NOMO-1 treated with DMSO at 0.1 percent for 48 hours (cell line): ENCODE measurements at regions not wholly inside any gene's neighbourhood (a gene's known extent, or its start where the extent isn't known, plus 50 kb on each side); places are given as distances from the start of the nearest gene placed in this dataset.

ENCODE experiments used
- DNase-seq: peaks from one replicate; lab custom pipeline; 2025; ENCODE audit not compliant: unreplicated experiment; lab: John Stamatoyannopoulos, UW

DNA sequence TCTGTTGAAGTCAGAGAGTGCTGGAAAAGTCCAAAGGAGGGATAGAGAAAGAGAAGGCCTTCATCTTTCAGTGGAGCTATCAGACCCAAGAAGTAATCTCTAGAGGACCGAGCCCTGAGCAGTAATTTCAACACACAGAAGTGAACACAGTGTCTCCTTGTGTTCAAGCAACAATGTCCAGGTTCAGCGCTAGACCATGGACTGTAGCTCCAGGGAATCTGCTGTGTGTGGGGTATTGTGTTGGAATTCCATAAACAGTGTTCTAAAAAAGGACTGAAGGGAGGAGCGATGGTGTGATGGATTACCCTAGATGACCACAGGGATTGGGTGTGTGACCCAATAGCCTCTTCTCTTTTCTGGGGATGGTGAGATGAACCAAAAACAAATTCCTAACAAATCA, 165.9 kb downstream of the BLID start:
- no peak for DNase-seq

DNA sequence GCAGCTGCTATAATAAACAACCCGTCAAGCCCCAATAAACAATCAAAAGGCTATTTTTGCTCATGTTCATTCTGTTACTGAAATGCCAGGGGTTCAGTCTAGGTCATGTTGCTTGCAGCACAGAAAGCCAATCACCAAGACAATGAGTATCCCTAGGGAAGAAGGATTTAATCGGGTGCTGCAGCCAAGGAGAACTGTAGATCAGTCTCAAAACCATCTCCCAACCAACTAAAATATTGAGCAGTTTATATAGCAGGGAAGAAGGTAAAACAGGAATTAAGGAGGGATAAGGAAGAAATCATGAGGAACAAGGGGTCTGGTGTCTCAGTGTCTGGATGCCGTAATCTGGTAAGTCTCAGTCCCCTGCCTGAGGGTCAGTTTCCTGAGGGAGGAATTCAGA, 169.5 kb downstream of the BLID start:
- DNase-seq, result no peak

DNA sequence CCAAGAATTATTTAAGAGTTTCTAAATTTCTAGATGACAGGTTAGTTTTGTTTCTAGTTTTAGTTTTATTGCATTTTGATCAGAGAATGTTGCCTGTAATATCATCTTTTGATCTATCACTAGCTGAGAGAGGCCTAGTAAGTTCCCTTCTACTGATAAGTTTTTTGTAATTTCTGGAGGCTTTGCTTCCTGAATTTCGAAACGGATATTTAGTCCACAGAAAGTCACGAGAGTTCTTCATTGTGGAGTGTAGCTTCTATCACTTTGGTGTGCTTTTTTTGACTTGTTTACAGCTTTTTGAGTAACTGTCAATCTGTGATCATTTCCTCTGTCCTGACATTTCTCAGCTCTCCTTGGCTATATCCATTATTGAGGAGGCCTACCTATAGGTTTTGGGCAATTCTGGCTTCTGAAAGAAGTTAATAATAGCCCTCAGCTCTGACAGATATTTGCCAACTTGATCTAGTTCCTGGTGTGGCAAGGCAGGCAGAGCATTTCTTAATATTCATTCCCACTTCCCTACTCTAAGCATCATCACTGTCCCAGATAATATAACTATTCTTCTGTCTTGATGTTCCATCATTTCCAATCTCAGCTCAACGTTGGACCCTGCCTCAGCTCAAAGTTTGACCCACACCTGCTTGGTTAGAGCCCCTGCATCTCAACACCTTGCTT, 171.3 kb downstream of the BLID start:
- DNase-seq, result peak; percentile 61

DNA sequence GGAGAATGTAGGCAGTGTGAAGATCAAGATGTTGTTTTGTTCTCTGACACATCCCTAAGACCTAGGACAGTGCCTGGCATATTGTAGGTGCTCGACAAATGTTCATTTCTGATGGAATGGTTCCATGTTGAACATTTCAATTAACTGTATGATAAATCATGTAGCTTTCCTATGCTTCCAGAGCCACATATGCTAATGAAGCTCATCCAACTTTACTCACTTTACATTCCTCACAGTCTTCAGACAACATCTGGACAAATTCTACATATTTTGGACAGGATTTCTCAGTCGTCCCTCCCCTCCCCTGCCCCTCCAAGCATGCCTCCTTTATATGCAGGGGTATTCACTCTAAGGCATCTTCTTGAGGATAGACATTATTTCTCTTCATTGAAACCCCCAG, 177.9 kb downstream of the BLID start:
- DNase-seq, result no peak

DNA sequence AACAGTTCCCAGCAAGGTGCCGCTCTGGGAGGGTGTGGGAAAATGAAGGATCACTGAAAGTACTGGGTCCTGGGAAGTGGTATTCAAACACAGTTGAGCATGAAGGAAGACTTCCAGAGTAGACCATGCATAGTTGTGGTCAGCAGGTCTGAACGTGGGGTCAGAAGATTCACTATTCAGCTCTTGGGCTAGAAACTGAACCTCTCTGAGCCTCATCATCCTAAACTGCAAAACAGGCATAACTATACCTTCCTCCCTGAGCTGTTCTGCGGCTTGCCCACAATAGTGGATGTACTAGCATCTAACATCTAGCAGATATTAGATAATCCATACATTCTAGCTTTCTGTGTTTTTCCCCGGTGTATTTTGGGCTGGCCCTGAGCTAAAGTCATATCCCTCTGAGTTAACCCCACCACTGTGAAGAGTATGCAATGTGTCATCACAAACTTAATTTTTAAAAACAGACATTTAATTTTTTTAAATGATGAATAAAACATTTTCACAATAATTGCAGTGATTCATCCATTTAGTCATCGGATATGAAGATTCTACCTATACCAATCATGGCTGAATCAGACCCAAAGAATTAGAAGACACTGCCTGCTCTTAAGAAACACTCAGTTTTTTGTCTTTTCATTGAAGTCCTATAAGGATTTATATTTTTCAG, 179.1 kb downstream of the BLID start:
- DNase-seq, result no peak

DNA sequence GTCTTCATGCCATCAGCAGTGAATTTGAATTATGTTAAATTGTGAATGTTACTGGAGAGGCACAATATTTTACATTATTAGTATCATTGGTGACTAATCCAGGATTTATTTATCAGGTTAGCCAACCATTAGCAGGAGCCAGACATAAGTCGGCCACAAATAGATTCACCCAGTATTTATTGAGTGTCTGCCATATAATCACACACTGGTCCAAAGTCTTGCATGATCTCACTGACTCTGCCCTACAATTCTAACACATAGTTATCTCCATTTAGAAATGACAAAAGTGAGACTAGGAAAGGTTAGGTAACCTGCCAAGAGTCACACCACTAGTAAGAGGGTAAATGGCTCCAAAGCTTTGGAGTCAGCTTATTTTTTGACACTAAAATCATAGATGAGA, 179.6 kb downstream of the BLID start:
- DNase-seq, result no peak

DNA sequence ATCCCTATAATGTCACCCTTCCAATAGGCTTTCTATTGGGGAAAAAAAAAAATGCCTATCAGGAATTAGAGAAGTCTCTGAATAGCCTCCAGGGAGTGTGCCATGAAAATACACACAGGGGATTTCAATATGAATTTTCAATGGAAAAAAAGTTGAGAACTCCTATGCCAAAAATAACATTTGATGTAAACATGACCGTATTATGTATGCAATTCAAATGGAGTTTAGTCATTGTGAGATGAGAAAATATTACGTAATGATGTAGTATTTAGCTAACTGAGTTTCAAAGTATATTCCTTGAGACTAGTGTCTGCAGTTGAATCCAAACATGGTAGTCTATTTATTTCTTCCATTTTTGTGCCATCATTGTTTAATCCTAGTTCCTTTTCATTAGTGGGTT, 182.3 kb downstream of the BLID start:
- no peak for DNase-seq

DNA sequence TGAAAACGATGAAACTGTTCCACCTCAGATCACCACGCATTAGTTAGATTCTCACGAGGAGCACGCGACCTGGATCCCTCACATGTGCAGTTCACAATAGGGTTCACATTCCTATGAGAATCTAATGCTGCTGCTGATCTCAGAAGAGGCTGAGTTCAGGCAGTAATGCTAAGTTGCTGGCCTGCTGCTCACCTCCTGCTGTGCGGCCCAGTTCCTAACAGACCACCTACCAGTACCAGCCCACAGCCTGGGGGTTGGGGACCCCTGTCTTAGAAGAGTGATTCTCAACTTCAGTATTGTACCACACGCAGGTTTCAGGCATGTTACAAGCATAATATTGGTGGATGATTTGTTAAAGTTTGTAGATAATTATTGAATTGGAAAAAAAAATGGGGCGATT, 182.7 kb downstream of the BLID start:
- no peak for DNase-seq

DNA sequence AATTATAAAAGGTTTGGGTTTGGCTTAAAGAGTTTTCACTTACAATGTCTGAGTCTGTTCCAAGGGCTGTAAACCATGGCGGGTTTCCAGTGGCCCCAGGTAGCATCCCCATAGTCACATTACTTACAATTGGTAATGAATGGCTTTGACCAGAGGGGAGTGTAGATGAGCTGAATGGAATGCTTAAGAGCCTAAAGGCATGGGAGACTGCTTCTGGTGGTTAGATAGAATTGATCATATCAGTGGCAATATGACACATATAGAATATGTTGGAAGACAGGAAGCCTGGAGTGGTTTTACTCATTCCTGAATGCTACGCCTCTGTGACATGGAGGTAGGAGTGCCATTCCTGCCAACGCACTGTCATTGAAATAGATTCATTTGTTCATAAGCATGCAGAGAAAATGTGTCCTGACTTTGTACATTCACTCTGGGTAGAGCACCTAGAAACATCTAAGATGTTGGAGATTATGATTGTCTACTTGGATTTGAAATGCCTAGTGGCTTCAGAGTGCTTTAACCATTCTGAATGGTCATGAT, 183.3 kb downstream of the BLID start:
- no peak for DNase-seq

DNA sequence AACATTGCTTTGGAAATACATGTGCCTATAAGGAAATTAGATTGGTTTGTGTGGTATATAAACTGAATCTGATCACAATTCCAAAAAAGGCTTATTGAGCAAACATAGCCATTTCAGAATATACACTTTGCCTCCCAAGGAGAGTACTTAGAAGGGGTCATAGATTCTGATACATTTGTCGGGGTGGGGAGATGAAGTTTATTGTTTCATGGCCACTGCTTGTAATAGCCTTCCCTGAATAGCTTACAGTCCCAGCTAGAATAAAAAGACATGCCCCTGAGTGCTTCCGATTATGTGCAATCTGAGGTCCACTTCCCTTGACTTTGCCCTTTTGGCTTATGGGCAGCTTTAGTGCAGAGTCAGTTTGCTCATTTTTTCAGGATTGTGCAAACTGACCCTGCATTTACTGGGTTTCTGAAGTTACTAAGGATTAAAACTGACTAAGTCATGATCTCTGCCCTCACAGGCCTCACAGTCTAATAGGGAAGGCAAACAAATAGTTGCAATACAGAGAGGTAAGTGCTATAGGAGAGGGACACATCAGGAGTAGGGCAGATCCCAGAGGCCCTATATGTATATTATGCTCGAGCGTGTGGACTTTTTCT, 184.2 kb downstream of the BLID start:
- no peak for DNase-seq

DNA sequence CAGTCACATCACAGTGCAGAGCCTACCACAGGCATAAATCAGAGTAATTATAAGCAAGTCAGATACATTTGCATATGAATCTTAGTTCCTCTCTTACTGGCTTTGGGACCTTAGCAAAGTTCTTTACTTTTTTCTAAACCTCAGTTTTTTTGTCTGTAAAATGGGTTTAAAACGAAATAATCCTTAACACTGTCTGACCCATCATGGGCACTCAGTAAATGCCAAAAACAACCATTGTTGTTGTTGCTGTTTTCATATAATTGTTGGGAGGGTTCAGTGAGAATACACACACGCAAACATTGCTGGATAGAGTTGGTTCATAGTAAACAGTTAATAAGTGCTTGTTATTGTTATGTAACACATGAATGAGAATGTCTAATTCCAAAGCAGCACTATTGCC, 184.9 kb downstream of the BLID start:
- DNase-seq, result no peak

DNA sequence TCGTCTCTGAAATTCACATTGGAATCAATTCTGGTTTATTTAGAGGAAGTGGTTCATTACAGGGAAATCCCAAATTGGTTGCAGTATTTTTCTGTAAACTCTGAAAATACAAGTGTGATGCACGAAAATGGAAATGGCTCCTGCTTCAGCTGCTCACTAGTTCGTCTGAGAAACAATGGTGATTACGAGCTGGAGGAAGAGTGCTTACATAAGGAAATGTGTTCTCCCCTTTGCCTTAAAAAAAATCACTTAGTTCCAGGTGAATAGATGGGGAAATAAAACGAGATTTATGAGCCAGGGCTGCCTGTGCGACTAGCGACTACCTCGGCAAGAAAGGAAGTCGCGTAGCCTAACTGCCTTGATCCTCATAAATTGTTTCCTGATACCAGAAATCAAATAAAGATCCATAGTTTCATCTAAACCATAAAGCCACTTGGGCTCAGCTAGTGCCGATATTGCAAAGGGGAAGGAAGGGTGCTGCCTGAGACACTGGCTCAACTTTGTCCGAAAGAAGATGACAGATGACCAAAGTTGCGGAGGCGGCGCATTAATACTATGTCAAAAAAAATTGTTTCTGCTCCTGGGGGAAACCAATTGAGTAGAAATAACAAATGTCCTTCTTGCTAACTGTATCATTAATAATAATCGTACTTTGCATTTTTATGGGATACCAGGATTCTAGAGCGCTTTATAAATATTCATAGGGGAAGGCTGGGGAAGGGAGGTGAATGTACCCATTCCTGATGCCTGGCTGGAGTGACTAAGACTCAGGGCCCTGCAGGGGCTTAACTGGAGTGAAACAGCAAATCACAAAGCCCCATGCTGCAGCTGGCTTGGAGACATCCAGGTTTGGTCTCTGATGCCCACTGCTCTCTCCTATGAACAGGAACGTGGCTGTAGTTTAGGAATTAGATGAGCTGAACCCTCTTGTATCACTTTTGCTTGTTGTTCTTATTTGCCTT, 185.7 kb downstream of the BLID start:
- peak; percentile 41 for DNase-seq

DNA sequence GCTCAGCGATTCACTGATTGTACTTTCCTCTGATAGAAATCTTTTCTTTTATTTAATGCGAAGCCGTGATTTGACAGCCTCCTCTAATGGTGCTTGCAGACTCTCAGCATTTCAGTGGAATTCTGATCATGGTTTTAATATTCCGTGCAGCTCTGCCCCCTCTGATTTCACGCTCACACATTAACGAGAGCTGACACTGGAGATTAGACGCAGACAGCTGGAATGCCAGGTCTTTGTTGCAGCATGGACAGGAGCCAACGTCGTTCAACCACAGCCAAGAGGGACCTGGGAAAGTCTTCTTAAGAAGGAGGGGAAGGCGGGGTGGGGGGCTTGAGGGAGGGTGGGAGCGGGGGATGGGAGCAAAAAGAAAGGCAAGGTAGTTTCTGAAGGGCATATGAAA, 186.4 kb downstream of the BLID start:
- no peak for DNase-seq

DNA sequence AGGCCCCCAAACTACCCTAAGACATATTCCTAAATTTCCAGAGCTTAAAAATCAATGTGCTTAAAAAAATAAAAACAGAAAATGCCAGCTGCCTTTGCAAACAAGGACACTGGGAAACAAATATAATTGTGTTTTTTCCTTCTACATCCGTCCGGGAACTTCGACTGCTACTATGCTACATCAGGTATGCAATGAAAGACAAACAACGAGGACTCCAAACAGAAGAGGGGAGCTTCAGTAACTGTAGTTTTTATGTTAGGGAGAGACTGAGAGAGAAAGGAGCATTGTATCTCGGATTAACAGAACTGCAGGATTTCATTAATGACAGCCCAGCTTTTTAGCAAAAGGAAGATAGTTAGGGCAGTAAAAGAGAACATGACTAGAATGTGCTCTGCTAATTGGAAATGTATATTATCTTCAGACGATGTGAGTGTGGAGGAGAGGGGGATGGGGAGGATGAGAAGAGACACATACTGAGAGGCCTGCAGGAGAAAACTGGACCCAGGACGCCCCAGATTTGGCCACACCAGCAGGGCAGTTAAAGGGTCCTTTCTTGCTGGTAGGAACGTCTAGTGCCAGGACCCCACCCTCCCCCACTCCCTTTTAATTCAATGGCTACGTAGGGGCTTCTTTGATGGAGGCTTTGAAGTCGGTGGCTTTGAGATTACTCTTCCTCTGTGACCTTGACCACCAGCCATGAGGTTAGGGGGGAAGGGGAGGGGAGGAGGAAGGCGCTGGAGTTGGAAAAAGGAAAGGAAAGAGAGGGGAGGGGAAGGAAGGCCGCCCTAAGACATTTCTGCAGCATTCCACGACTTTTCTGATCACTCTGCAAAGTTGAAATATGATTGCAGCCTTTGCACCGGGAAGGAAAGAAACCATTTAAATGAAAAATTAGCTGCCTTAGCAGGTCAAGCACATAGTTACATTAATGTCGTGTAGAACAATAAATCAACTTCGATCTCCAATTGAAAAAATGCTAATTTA, 187.1 kb downstream of the BLID start:
- DNase-seq, result no peak

DNA sequence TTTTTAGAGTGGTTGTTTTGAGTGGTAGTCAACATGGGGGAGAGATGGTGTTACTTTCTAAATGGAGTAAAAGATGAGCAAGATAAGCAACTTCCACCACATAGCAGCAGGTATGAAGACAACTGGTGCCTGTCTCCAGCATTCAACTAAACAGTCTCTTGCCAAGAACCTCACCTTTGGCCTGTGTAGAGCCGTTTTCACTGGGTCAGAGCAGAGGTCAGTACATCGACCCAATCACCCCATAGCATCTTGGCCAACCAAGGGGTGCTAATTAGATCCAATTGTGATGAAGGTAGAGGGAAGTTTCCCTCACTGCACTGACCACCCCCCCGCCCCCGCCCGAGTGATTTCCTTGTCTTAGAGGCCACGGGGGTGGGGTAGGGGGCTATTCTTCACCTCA, 188.2 kb downstream of the BLID start:
- no peak for DNase-seq

DNA sequence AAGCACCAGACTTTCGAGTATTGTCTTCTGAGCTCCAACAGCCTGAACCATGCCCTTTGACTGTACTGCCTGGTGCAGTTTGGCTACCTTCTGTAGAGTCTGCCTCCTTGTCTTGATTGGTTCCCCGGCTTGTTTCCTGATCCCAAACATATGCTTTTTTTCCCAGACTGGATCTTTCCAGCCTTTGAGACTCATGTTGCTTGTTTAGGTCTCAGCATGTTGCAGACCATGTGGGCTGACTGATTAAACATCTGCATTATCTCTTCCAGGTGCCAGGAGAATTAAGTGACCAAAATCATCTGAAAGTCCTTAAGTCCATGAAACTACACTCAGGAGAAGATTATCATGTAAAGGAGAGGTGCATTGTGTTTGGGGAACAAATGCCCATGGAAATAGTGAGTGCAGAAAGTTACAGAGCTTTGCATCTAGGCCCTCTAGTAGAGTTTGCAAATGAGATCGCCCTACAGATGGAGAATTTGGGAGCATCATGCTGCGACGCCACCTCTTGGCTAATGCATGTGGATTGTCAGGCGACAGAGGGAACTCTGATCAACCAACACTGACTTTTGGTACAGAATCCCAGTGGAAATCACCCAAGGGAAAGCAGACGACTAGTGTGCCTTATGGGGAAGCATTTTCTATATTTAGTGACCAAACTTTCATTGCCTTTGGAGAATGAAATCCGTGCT, 188.8 kb downstream of the BLID start:
- DNase-seq, result no peak

DNA sequence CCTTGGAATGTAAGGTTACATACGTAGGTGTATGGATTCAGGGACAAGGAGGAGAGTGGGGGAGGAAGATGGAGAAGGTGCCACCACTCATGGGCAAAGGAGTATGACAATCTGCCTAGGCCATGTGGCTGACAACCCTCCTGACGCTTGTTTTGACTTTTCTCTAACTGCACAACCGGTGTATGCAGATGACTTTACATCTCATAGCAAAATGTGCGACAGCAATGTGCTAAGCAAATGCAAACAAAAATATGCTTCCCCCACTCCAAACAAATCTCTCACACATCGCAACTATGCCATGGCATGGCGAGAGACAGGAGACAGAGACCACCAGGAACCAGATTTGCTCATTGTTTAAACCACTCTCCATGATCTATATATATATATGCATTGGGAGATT, 191.8 kb downstream of the BLID start:
- DNase-seq, result no peak

DNA sequence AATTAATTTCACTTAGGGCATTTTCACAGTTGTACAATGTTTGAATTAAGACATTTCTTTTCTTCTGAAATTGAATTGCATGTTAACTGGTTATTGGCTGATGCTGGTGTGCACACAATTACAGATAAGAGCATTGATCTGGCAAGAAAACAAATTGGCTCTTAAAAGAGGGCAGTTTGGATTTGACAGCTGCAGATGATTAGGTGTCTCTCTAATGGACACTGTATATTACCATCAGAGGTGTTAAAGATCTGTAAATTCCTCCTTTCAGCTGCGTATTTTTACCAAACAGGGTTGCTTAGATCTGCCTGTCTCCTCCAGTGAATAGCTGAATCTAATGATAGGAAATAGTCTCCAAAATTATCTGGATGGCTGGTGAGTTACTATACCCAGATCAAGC, 198.5 kb downstream of the BLID start:
- DNase-seq, result no peak

DNA sequence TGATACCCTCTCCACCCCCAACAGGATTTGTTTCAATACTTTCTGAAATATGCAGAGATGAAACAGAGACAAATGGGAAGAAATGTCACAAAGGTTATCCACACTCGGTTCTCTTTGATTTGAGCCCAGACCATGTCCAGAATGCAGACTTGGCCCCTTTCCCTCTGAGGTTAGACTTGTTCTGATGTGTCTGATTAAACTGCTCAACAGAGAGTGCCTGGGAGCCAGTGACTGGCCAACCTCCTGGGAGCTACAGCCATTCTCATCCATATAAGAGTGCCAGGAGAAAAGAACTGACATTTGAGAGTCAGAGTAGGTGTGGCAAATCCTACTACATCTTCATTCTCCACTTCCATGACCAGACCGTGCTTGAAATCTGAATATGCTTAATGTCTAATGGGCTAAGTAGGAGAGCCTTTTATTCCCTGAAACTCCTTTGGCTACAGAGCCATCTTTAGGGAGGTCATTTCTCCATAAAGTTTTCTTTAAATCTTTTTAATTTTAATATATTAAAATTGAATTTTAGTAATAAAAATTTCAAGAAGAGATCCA, 201.4 kb downstream of the BLID start:
- no peak for DNase-seq
